Endothelial cell of umbilical vein (primary cell): ENCODE measurements at regions not wholly inside any gene's neighbourhood (a gene's known extent, or its start where the extent isn't known, plus 50 kb on each side); places are given as distances from the start of the nearest gene placed in this dataset.

Experiments
- BruUV-seq: library from RNA; stranded (reverse); fragments of 400-500 nt; replicated peaks from 2 replicates; lab custom pipeline; 2021; lab: Mats Ljungman, UMichigan
- CTCF ChIA-PET: fragments of 300-600, 350-600 bp; sonication (Branson Sonifier 250); formaldehyde crosslinking; loops from one replicate; lab custom pipeline; 2021; ENCODE audit warnings: antibody characterized with exemption, inconsistent platforms; lab: Charles Lee
- POLR2A ChIA-PET: fragments of 300-600, 350-600 bp; sonication (Branson Sonifier 250); formaldehyde crosslinking; loops from one replicate; lab custom pipeline; 2021; ENCODE audit warnings: antibody characterized with exemption, inconsistent platforms; lab: Charles Lee
- DNase-seq: peaks from one replicate; pipeline ENCODE4 v3.0.0-alpha.2; 2011; ENCODE audit warnings: low read depth, low spot score
- FAIRE-seq: peaks from 2 replicates; lab custom pipeline; 2011; peaks lifted over from hg19 to GRCh38; lab: Jason Lieb, UNC
- H2AFZ ChIP-seq: 2 replicates; pipeline ENCODE4 v1.6.0; 2012; ENCODE audit warnings: low read depth, low read length, control low read depth, inconsistent platforms
- H3K27ac ChIP-seq: 2 replicates; pipeline ENCODE4 v1.5.1; 2011; ENCODE audit warnings: low read depth, mild to moderate bottlenecking, control low read depth, low read length, moderate library complexity; ENCODE audit not compliant: insufficient read depth
- H3K27me3 ChIP-seq, 2 experiments: 2 replicates each; pipeline versions ENCODE4 v1.6.0 to v1.6.1; 2011; ENCODE audit warnings: low read length in 2 of 2, mixed read lengths in 1 of 2; ENCODE audit not compliant: control insufficient read depth in 2 of 2, insufficient read depth in 2 of 2
- H3K36me3 ChIP-seq, 2 experiments: 2 replicates in 1 of 2; 3 replicates in 1 of 2; pipeline ENCODE4 v1.5.1; 2011; ENCODE audit warnings: low read length in 2 of 2, mild to moderate bottlenecking in 1 of 2, moderate library complexity in 1 of 2; ENCODE audit not compliant: control insufficient read depth in 2 of 2, insufficient read depth in 2 of 2; ENCODE audit errors: extremely low read depth in 1 of 2
- H3K4me1 ChIP-seq: 3 replicates; pipeline ENCODE4 v1.5.1; 2011; ENCODE audit warnings: mild to moderate bottlenecking, low read length; ENCODE audit not compliant: control insufficient read depth, insufficient read depth; ENCODE audit errors: extremely low read depth
- H3K4me2 ChIP-seq: 2 replicates; pipeline ENCODE4 v1.6.1; 2011; ENCODE audit warnings: low read length, control low read depth, mixed read lengths; ENCODE audit not compliant: insufficient read depth
- H3K4me3 ChIP-seq, 3 experiments: fragments of 200-600 bp in 1 of 3; sonication (generic), shearing (Covaris generic) in 1 of 3; replicated peaks in 1 of 3; 2 replicates each; pipeline ENCODE4 v1.5.1; 2011 to 2016; ENCODE audit warnings: control low read depth in 3 of 3, low read length in 3 of 3, mild to moderate bottlenecking in 2 of 3, inconsistent platforms in 1 of 3, low read depth in 1 of 3, moderate library complexity in 1 of 3; ENCODE audit not compliant: insufficient read depth in 1 of 3
- H3K79me2 ChIP-seq: 2 replicates; pipeline ENCODE4 v1.6.0; 2012; ENCODE audit warnings: low read length, inconsistent platforms; ENCODE audit not compliant: control insufficient read depth, insufficient read depth
- H3K9ac ChIP-seq: replicated peaks from 2 replicates; pipeline ENCODE3; 2011; ENCODE audit warnings: low read length, control low read depth; ENCODE audit not compliant: insufficient read depth; ENCODE audit errors: extremely low read depth
- H3K9me1 ChIP-seq: replicated peaks from 3 replicates; pipeline ENCODE4 v1.6.0; 2011; ENCODE audit warnings: mild to moderate bottlenecking, low read length; ENCODE audit not compliant: control insufficient read depth, insufficient read depth; ENCODE audit errors: extremely low read depth
- H3K9me3 ChIP-seq: replicated peaks from 2 replicates; pipeline ENCODE4 v1.5.1; 2012; ENCODE audit warnings: low read length, inconsistent platforms; ENCODE audit not compliant: control insufficient read depth, insufficient read depth
- H4K20me1 ChIP-seq: replicated peaks from 2 replicates; pipeline ENCODE3; 2011; ENCODE audit warnings: mild to moderate bottlenecking, low read length; ENCODE audit not compliant: control insufficient read depth, insufficient read depth; ENCODE audit errors: extremely low read depth
- EZH2 ChIP-seq: IDR thresholded peaks from 2 replicates; pipeline ENCODE4 v1.6.1; 2012; ENCODE audit warnings: borderline replicate concordance, low read depth, mild to moderate bottlenecking, moderate library complexity, low read length, inconsistent platforms; ENCODE audit not compliant: severe bottlenecking
- FOS ChIP-seq: IDR thresholded peaks from 2 replicates; pipeline ENCODE4 v1.6.1; 2011; ENCODE audit warnings: mild to moderate bottlenecking, low read length, moderate library complexity, borderline replicate concordance; ENCODE audit not compliant: insufficient read depth
- GATA2 ChIP-seq: IDR thresholded peaks from 2 replicates; pipeline ENCODE4 v1.7.0; 2011; ENCODE audit warnings: low read depth, mild to moderate bottlenecking, moderate library complexity, mixed read lengths, low read length; ENCODE audit not compliant: insufficient read length, insufficient read depth
- JUN ChIP-seq: IDR thresholded peaks from 2 replicates; pipeline ENCODE4 v1.6.1; 2011; ENCODE audit warnings: borderline replicate concordance, low read depth; ENCODE audit not compliant: insufficient read length, insufficient read depth
- MAX ChIP-seq: IDR thresholded peaks from 2 replicates; pipeline ENCODE4 v1.6.1; 2011; ENCODE audit not compliant: insufficient read depth, insufficient read length
- MYC ChIP-seq: IDR thresholded peaks from one replicate; pipeline ENCODE4 v1.6.1; 2011; ENCODE audit warnings: mild to moderate bottlenecking, low read depth, low read length
- POLR2A ChIP-seq: IDR thresholded peaks from 2 replicates; pipeline ENCODE4 v1.6.1; 2012; ENCODE audit warnings: low read depth, mild to moderate bottlenecking, control low read depth, low read length
- POLR2AphosphoS5 ChIP-seq: IDR thresholded peaks from 2 replicates; pipeline ENCODE4 v1.6.1; 2012; ENCODE audit warnings: low read depth, mild to moderate bottlenecking, control low read depth, low read length, moderate library complexity; ENCODE audit not compliant: insufficient read depth
- dilution Hi-C: fragments of 300-500 bp; cut with MboI; formaldehyde crosslinking; loops from one replicate; pipeline ENCODE4 v1.15.0; 2019; ENCODE audit warnings: low sequenced_read_pairs; ENCODE audit not compliant: extremely low pct_ligation_motif_present
- intact Hi-C: fragments of 100-400 bp; cut with micrococcal nuclease; formaldehyde crosslinking; loops from one replicate; pipeline ENCODE4 v1.10.0; 2022
- TF ChIP-seq, protein P1 (sequence below), 2 donors: IDR thresholded peaks; 1 replicate in 1 of 2; 2 replicates in 1 of 2; pipeline ENCODE4 v1.5.1; 2011; ENCODE audit warnings: low read length in 2 of 2, mild to moderate bottlenecking in 2 of 2, moderate library complexity in 2 of 2, control low read depth in 1 of 2, inconsistent platforms in 1 of 2, low read depth in 1 of 2; ENCODE audit not compliant: insufficient read depth in 1 of 2; ENCODE audit errors: extremely low read depth in 1 of 2

- Histone ChIP-seq H3K4me3 (no peak overlapping the region), H3K27me3 (peaks cover 4 to 5% of the 10 kb centered on the region in 2 experiments), H3K4me2 (no peak overlapping the region), H3K9ac (no peak overlapping the region), H3K36me3 (no peaks in the 10 kb centered on the region), H2AFZ (no peak overlapping the region), H3K79me2 (no peaks in the 10 kb centered on the region), H3K4me1 (no peaks in the 10 kb centered on the region), H3K9me1 (no peaks in the 10 kb centered on the region), H3K9me3 (no peaks in the 10 kb centered on the region), H4K20me1 (no peaks in the 10 kb centered on the region), H3K27ac (no peak overlapping the region)
- FAIRE-seq (no peak), DNase-seq (no peak)
- ChIA-PET POLR2A (no interaction called here), CTCF (no interaction called here)
- dilution Hi-C loops, result no loop called here
- intact Hi-C loops, result no loop called here
- no TSS peak for BruUV-seq
- TF ChIP-seq MYC (no peak), GATA2 (no peak), JUN (no peak), FOS (no peak), POLR2A (no peak), EZH2 (no peak), MAX (no peak), POLR2AphosphoS5 (no peak)
- TF ChIP-seq, protein P1, sequence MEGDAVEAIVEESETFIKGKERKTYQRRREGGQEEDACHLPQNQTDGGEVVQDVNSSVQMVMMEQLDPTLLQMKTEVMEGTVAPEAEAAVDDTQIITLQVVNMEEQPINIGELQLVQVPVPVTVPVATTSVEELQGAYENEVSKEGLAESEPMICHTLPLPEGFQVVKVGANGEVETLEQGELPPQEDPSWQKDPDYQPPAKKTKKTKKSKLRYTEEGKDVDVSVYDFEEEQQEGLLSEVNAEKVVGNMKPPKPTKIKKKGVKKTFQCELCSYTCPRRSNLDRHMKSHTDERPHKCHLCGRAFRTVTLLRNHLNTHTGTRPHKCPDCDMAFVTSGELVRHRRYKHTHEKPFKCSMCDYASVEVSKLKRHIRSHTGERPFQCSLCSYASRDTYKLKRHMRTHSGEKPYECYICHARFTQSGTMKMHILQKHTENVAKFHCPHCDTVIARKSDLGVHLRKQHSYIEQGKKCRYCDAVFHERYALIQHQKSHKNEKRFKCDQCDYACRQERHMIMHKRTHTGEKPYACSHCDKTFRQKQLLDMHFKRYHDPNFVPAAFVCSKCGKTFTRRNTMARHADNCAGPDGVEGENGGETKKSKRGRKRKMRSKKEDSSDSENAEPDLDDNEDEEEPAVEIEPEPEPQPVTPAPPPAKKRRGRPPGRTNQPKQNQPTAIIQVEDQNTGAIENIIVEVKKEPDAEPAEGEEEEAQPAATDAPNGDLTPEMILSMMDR (IDR thresholded peaks at IDR 0.05; ENCODE audit: extremely low read depth in 1 of 2, insufficient read depth in 1 of 2, low read depth in 1 of 2, low read length in 2 of 2), result no peak
Measured at GRCh38 chr21:32190493-32191144, 88.2 kb downstream of the MIS18A start.
